ENCODE measurements at regions not wholly inside any gene's neighbourhood (a gene's known extent, or its start where the extent isn't known, plus 50 kb on each side); places are given as distances from the start of the nearest gene placed in this dataset.
"Not testable (repeated sequence)": the region's sequence is repeated elsewhere in the genome, so short reads cannot be mapped to it uniquely, and the experiment has no call there.

DNA sequence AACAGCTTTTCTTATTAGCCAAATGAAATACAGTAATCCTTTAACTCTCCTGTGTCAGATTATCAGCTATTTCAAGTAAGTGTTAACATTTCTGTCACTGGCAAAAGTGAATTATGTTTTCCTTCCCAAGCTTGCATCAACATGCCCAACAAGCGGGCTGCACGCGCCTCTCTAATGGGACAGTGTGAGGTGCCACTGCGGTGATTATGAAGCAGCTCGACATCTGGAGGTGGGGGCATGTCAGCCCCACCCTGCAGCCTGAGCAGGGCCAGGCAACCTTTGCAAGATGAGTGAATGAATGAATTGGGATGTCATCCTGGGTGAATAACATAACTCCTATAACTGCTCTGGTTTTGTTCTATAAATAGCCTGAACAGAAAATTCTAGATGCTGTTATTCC is 301.4 kb downstream of the ZNF326 start:
- Histone ChIP-seq H3K4me1 (no peaks in the 10 kb centered on the region), H3K27me3 (peaks cover 3% of the 10 kb centered on the region), H3K9me3 (no peaks in the 10 kb centered on the region), H3K27ac (no peak overlapping the region), H3K36me3 (no peaks in the 10 kb centered on the region), H3K4me3 (no peak overlapping the region)
- no peak for DNase-seq (ENCODE audit: low spot score in 2 of 2)
- WGBS: 42% methylated on average over 5 of the region's 5 CpGs
- TF ChIP-seq, protein P1, sequence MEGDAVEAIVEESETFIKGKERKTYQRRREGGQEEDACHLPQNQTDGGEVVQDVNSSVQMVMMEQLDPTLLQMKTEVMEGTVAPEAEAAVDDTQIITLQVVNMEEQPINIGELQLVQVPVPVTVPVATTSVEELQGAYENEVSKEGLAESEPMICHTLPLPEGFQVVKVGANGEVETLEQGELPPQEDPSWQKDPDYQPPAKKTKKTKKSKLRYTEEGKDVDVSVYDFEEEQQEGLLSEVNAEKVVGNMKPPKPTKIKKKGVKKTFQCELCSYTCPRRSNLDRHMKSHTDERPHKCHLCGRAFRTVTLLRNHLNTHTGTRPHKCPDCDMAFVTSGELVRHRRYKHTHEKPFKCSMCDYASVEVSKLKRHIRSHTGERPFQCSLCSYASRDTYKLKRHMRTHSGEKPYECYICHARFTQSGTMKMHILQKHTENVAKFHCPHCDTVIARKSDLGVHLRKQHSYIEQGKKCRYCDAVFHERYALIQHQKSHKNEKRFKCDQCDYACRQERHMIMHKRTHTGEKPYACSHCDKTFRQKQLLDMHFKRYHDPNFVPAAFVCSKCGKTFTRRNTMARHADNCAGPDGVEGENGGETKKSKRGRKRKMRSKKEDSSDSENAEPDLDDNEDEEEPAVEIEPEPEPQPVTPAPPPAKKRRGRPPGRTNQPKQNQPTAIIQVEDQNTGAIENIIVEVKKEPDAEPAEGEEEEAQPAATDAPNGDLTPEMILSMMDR (IDR thresholded peaks at IDR 0.05): no peak
- no peak for TF ChIP-seq POLR2A (IDR thresholded peaks at IDR 0.05)
- TF ChIP-seq POLR2AphosphoS5 (IDR thresholded peaks at IDR 0.05): no peak
- no peak for TF ChIP-seq EP300 (IDR thresholded peaks at IDR 0.05)

DNA sequence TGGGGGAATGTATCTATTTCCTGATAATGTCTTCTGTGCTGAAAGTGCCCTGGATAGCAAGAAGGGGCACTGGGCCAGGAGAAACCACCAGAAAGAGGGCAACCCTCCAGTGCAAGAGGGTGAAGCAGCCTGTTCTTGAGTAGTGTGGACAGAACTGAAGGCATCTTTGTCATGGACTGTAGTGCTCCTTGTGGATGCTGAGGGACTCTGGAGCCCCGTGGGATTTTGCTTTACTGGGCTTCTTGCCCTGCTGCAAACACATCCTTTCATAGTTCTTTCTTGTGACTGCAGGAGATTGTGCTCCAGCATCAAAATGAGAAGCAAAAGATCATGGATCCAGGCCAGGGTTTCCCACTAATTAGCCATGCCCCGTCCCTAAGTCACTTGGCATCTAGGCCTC is 300.6 kb downstream of the ZNF326 start:
- H3K9me3 ChIP-seq: no peaks in the 10 kb centered on the region
- no peak overlapping the region for H3K4me3 ChIP-seq
- H3K27ac ChIP-seq: no peak overlapping the region
- H3K4me1 ChIP-seq: no peaks in the 10 kb centered on the region
- no peaks in the 10 kb centered on the region for H3K36me3 ChIP-seq
- TF ChIP-seq EP300 (IDR thresholded peaks at IDR 0.05) (no peak), POLR2AphosphoS5 (IDR thresholded peaks at IDR 0.05) (no peak), POLR2A (IDR thresholded peaks at IDR 0.05) (no peak)
- TF ChIP-seq, protein P1 (IDR thresholded peaks at IDR 0.05): no peak
- 54% methylated on average over 2 of the region's 2 CpGs for WGBS
- peaks cover 3% of the 10 kb centered on the region for H3K27me3 ChIP-seq
- no peak for DNase-seq (ENCODE audit: low spot score in 2 of 2)

DNA sequence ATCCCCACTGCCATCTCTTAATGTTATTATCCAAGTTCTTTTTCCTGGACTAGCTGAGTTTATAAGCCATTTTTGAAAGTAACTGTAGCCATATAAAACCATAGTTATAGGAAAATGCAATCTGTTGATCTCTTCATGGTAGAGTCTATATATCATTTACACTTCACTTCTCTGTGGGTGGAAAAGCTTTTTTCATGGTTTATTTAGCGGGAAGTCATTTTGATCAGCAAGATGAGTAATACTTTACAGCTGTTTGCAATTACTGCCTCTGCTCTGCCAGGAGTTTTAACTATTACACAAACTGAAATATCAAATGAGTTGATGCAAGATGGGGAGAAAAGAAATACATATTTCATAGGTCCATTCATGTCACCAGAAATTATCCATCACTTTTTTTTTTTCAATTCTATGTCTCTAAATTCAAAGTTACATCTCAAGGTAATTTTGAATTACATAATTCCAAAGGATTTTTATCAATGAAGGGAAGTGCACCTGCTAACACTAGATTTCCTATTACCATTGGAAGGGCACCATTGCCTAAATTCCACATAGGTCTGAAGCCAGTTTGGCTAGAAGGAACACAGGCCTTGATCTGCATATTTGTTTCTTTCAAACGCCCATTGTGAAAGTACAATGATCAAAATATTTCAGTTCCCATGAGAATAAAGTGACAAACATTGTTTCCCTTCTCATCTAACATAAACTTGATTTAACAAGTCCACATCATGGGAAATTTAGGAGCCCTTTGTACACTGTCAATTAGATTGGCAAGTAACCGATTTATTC is 296.7 kb downstream of the ZNF326 start:
- Histone ChIP-seq H3K4me3 (no peak overlapping the region), H3K4me1 (no peaks in the 10 kb centered on the region), H3K27ac (no peak overlapping the region), H3K9me3 (no peaks in the 10 kb centered on the region), H3K27me3 (peaks cover 3% of the 10 kb centered on the region), H3K36me3 (no peaks in the 10 kb centered on the region)
- DNase-seq (ENCODE audit: low spot score in 2 of 2): no peak
- TF ChIP-seq POLR2A (IDR thresholded peaks at IDR 0.05) (no peak), POLR2AphosphoS5 (IDR thresholded peaks at IDR 0.05) (no peak), EP300 (IDR thresholded peaks at IDR 0.05) (no peak)
- TF ChIP-seq, protein P1 (IDR thresholded peaks at IDR 0.05): no peak
- 54% methylated on average over 3 of the region's 3 CpGs for WGBS

DNA sequence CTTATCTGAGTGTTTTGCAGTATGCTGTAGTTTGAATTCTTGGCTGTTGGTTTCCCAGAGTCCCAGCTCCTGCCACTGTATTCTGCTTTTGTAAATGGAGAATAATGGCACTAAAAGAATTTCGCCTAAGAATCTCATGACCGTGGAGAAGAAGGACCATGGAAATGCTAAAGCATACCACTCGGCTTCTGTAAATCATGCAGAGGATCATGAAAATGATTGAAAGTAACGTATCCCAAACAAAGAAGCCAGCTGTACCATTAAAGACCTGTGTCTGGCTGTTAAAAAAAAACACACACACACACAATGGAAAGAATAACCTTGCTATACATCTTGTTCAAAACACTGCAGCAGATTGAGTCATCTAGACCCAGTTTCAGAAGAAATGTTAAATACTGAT is 287.9 kb downstream of the ZNF326 start:
- H3K4me3 ChIP-seq: no peak overlapping the region
- no peak for DNase-seq (ENCODE audit: low spot score in 2 of 2)
- H3K36me3 ChIP-seq: no peaks in the 10 kb centered on the region
- H3K9me3 ChIP-seq: no peaks in the 10 kb centered on the region
- no peak overlapping the region for H3K27ac ChIP-seq
- TF ChIP-seq POLR2AphosphoS5 (IDR thresholded peaks at IDR 0.05) (no peak), EP300 (IDR thresholded peaks at IDR 0.05) (no peak), POLR2A (IDR thresholded peaks at IDR 0.05) (no peak)
- TF ChIP-seq, protein P1 (IDR thresholded peaks at IDR 0.05): no peak
- no peaks in the 10 kb centered on the region for H3K4me1 ChIP-seq
- WGBS: 90% methylated on average over 4 of the region's 4 CpGs
- no peaks in the 10 kb centered on the region for H3K27me3 ChIP-seq

DNA sequence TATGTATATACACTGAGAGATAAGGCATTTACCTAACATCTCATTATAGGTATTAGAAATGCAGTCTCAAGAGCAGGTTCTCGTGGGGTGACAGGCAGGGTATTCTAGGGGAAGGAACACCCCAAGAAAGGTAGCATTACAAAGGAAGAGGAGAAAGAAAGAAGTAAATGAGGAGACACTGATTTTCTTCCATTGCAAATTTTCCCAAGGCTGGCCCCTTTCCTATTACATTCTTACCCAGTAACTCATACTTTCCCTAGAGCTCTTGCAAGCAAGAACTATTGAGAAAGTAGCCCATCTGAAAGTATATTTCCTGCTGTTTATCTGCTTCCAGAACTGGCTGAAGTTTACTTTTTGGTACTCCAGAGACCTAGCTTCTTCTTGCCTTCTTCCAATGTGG is 287.0 kb downstream of the ZNF326 start:
- not testable (repeated sequence) for H3K4me3 ChIP-seq; H3K27me3 ChIP-seq; DNase-seq (ENCODE audit: low spot score in 2 of 2); H3K36me3 ChIP-seq; H3K4me1 ChIP-seq; H3K27ac ChIP-seq; H3K9me3 ChIP-seq
- 79% methylated on average over 1 of the region's 1 CpG for WGBS

DNA sequence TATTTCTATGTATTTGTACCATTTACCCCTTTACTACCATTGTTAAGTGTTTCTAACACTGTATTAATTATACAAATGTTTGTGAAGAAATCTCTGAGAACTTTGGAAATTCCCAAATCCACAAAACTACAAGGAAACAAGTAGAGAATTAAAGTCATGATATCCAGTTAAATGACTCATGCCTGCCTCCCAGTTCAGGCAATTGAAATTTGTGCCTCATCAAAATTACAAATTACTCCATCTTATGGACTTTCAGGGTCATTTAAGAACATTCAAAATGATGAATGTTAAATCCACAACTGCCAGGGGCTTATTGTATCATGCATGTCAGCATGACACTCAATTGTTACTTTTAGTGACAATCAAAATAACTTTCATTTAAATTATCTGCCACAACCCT is 282.4 kb downstream of the ZNF326 start:
- TF ChIP-seq POLR2A (IDR thresholded peaks at IDR 0.05) (no peak), EP300 (IDR thresholded peaks at IDR 0.05) (no peak), POLR2AphosphoS5 (IDR thresholded peaks at IDR 0.05) (no peak)
- TF ChIP-seq, protein P1 (IDR thresholded peaks at IDR 0.05): no peak
- no peak overlapping the region for H3K27ac ChIP-seq
- DNase-seq (ENCODE audit: low spot score in 2 of 2): no peak
- no peaks in the 10 kb centered on the region for H3K27me3 ChIP-seq
- no peaks in the 10 kb centered on the region for H3K36me3 ChIP-seq
- no peak overlapping the region for H3K4me3 ChIP-seq
- H3K4me1 ChIP-seq: no peaks in the 10 kb centered on the region
- no peaks in the 10 kb centered on the region for H3K9me3 ChIP-seq
